A549 (cell line): ENCODE measurements at regions not wholly inside any gene's neighbourhood (a gene's known extent, or its start where the extent isn't known, plus 50 kb on each side); places are given as distances from the start of the nearest gene placed in this dataset.

ENCODE experiments used
- CEBPB ChIP-seq, 2 experiments: fragments of >200 bp in 1 of 2; sonication (Bioruptor Twin) in 1 of 2; formaldehyde crosslinking in 1 of 2; IDR thresholded peaks; 2 replicates each; pipeline ENCODE4 v1.6.1; 2012 to 2016
- HOXA7 ChIP-seq: fragments of 250-450 bp; sonication (Bioruptor Pico); IDR thresholded peaks from 2 replicates; pipeline ENCODE4 v1.5.0; 2020; ENCODE audit warnings: mild to moderate bottlenecking, moderate library complexity
- JUN ChIP-seq, 2 experiments: fragments of >200 bp; sonication (Bioruptor Twin); formaldehyde crosslinking; IDR thresholded peaks; 2 replicates in 1 of 2; 3 replicates in 1 of 2; pipeline ENCODE4 v1.6.1; 2016 to 2017
- POLR2A ChIP-seq: IDR thresholded peaks from 2 replicates; pipeline ENCODE4 v1.6.1; 2012; ENCODE audit warnings: mild to moderate bottlenecking, low read length
- ZFP36 ChIP-seq: fragments of 450-650 bp; IDR thresholded peaks from 2 replicates; pipeline ENCODE4 v1.6.1; 2014; ENCODE audit warnings: borderline replicate concordance; ENCODE audit not compliant: partially characterized antibody
- TF ChIP-seq, protein P1 (sequence below): fragments of >200 bp; sonication (Bioruptor Twin); formaldehyde crosslinking; IDR thresholded peaks from 3 replicates; pipeline ENCODE4 v1.5.1; 2016
- TF ChIP-seq, protein P2 (sequence below): IDR thresholded peaks from 2 replicates; pipeline ENCODE4 v1.6.1; 2012
- TF ChIP-seq, protein P3 (sequence below): fragments of 250-450 bp; sonication (Bioruptor Pico); IDR thresholded peaks from 2 replicates; pipeline ENCODE4 v1.5.0; 2021; ENCODE audit warnings: mild to moderate bottlenecking, moderate library complexity, borderline replicate concordance

DNA sequence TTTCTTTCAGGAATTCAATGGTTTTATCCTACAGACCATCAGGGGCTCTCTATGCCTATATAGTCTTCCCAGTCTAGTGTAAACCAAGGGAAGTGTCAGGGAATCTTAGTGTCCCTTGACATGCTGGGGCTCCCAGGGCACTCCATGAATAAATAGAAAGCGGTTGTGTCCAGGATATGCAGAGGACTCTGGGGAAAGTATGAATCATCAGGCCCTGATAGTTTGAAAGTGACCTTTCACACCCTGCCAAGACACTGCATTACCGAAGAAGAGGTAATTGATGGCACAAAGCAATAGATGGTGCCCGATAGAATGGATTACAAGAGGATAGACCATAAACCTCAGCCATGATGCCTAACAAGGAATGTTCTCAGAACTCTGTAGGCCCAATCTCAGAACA is 163.3 kb upstream of the DAPK1 start:
- TF ChIP-seq, protein P1, sequence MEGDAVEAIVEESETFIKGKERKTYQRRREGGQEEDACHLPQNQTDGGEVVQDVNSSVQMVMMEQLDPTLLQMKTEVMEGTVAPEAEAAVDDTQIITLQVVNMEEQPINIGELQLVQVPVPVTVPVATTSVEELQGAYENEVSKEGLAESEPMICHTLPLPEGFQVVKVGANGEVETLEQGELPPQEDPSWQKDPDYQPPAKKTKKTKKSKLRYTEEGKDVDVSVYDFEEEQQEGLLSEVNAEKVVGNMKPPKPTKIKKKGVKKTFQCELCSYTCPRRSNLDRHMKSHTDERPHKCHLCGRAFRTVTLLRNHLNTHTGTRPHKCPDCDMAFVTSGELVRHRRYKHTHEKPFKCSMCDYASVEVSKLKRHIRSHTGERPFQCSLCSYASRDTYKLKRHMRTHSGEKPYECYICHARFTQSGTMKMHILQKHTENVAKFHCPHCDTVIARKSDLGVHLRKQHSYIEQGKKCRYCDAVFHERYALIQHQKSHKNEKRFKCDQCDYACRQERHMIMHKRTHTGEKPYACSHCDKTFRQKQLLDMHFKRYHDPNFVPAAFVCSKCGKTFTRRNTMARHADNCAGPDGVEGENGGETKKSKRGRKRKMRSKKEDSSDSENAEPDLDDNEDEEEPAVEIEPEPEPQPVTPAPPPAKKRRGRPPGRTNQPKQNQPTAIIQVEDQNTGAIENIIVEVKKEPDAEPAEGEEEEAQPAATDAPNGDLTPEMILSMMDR = no peak
- no peak for TF ChIP-seq CEBPB (IDR thresholded peaks at IDR 0.05)
- no peak for TF ChIP-seq JUN (IDR thresholded peaks at IDR 0.05)
- TF ChIP-seq HOXA7 (CRISPR knock-in tag) = no peak
- no peak for TF ChIP-seq ZFP36
- no peak for TF ChIP-seq POLR2A
- TF ChIP-seq, protein P2, sequence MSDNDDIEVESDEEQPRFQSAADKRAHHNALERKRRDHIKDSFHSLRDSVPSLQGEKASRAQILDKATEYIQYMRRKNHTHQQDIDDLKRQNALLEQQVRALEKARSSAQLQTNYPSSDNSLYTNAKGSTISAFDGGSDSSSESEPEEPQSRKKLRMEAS = no peak
- TF ChIP-seq, protein P3, sequence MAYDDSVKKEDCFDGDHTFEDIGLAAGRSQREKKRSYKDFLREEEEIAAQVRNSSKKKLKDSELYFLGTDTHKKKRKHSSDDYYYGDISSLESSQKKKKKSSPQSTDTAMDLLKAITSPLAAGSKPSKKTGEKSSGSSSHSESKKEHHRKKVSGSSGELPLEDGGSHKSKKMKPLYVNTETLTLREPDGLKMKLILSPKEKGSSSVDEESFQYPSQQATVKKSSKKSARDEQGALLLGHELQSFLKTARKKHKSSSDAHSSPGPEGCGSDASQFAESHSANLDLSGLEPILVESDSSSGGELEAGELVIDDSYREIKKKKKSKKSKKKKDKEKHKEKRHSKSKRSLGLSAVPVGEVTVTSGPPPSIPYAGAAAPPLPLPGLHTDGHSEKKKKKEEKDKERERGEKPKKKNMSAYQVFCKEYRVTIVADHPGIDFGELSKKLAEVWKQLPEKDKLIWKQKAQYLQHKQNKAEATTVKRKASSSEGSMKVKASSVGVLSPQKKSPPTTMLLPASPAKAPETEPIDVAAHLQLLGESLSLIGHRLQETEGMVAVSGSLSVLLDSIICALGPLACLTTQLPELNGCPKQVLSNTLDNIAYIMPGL (CRISPR knock-in tag) = no peak
